Muscle of arm (tissue), 1 donor: ENCODE measurements at regions not wholly inside any gene's neighbourhood (a gene's known extent, or its start where the extent isn't known, plus 50 kb on each side); places are given as distances from the start of the nearest gene placed in this dataset.

Source experiments
- DNase-seq: peaks from one replicate; pipeline ENCODE4 v3.0.0-alpha.2; 2013

DNA sequence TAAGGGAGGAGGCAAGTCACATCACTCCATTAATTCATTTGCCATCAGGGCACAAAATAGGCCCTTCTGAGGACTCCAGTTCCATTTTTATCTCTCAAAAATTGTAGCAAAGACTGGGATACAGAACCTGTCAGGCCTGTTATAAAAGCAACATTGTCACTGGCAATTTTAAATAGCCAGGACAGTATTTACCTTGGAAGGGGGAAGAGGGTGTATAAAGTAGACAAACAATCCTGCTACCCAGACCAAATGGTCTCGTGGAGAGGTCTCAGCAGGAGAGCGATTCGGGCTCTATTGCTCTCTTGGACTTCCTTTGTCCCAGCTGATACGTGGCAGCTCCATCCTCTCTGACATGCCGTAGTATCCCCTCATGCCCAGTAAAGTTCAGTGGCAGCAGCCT is 740.3 kb upstream of the HS6ST1 start:
- DNase-seq: no peak

DNA sequence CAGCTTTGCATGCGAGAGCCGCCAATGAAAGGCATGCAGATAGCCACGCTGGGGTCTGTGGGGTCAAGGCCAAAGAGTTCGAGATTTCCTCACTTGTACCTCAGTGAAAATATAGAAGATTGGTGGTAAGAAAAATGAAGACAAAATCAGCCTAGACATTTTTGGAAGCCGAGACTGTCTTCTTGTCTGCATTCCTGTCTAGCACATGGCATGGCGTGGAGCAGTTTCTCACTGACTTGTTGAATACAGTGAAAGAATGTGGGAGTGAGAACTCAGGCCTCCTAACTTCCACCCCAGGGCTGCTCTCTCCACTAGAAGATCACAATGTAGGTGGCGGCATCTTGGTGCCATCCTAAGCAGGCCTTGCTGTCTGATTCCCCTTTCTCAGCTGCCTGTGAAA is 740.8 kb upstream of the HS6ST1 start:
- DNase-seq: no peak

DNA sequence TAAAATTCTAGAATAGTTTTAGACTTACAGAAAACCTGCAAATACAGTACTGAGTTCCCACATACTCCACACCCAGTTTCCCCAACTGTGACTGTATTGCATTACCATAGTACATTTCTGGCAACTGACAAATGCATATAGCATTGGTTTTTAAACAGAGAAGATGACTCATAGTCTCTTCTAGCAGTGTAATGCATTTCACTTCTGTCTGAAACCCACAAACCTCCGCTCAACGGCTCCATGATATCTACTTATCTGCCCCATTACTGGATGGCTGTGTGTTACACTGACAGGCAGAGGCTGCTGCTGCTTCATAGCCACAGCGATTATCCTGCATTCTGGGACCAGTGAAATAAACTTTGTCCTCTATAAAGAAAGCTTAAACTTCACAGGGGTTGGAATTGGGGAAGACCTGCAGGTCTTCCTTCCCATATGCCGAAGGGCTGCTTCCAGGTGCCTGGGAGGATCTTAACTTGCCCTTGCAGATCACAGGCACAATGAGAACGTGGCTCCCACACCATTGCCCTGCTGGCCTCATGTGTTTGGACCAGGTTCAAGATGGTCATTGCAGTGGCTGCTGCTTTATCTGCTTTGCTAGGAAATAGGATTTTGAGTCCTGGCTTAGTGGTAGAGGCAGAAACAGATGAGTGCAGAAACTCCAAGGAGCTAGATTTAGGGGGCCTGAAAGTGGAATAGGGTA is 742.6 kb upstream of the HS6ST1 start:
- peak; percentile 11 for DNase-seq

DNA sequence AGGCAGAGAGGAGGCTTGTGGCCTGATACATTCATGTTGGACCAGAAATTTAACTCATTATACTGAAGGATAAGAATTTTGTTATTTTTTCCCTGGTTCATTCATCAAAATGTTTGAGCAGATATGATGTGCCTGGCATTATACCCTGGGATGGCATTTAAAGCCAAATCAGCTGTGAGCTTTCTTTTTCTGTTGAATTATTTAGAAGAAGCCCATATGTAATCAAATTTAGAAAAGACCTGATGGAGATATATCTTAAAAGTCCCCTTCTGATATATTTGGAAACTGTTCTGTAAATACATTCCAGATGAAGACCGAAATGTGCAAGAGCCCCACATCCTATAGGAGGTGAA is 743.1 kb upstream of the HS6ST1 start:
- DNase-seq: no peak

DNA sequence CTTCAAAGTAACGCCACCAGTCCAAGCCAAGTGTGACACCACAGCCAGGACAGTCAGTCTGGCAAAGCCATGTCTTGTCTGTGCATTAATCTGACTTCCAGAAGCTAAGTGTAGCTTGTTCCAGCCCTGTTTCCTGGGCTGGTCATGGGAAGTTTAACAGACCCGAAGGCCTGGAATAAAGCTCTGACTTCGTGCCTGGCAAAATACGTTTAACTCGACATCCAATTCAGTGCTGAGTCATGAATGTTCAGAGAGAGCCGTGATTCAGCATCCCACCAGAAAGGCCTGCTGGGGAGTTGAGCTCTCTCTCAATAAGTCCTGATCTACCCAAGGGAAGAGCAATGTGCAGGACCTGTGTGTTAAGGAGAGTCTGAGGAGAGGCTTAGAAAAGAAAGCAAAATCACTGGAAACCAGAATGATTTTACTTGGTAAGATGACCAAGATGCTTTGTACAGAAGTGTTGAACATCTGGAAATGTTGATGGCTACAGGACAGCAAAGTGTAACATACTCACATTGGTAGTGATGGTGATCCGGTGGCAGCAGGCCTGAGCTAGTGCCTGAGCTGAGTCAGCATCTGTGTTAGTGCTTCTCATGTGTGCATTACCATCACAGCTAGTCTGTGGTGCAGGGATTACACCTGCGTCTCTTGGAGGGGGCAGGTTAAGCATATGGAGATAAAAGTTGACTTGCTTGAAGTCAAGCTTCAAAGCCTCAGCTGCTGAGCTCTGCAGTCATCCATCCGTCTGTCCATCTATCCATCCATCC is 743.7 kb upstream of the HS6ST1 start:
- peak; percentile 49 for DNase-seq

DNA sequence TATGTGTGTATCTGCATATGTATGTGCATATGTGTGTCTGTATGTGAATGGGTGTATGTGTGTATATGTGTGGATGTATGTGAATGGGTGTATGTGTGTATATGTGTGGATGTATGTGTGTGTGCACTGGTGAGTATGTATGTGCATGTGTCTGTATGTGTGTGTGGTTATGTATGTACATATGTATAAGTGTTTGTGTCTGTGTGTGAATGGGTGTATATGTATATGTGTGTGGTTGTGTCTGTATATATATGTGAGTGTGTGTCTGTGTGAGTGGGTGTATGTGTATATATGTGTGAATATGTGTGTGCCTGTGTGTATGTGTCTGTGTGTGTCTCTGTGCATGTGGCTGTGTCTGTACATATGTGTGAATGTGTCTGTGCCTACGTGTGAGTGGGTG is 748.4 kb upstream of the HS6ST1 start:
- no peak for DNase-seq

- no peak for DNase-seq
Measured at GRCh38 chr2:129067953-129068352, 749.3 kb upstream of the HS6ST1 start.

DNA sequence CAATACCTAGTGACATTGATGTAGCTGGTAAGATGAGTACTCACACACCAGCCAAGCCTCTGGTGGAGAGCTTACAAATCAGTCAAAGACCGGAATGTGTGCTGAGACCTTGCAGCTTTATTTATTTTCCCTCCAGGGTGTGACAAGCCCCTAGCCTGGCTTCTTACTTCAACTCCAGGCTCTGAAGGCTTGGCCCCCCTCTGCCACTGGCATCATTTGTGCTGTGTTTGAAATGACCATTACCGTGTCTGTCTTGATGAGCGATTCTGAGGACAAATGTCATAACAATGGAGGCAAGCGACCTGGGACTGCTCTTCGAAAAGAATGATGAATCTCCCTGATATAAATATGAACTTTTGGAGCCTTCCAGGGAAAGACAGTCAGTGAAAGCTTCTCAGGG is 749.9 kb upstream of the HS6ST1 start:
- no peak for DNase-seq

- no peak for DNase-seq
Measured at GRCh38 chr2:129069875-129070594, 751.4 kb upstream of the HS6ST1 start.

DNA sequence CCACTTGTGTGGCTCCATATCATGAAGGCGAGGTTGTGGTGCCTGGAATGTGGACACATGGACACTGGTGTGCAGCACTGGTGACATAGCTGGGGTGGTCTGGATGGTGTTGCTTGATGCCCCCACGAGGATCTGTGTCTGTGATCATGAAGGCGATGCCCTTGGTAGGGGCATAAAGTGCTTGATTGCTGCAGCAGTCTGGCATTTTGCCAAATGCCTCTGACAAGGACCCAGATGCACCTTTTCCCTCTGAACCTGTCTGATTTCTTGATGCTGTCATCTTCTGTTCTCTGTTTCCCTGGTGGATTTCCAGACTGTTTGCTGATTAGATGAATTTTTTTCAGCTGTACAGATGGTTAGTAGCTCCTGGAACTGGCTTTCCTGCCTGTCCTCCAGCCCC is 752.0 kb upstream of the HS6ST1 start:
- no peak for DNase-seq

DNA sequence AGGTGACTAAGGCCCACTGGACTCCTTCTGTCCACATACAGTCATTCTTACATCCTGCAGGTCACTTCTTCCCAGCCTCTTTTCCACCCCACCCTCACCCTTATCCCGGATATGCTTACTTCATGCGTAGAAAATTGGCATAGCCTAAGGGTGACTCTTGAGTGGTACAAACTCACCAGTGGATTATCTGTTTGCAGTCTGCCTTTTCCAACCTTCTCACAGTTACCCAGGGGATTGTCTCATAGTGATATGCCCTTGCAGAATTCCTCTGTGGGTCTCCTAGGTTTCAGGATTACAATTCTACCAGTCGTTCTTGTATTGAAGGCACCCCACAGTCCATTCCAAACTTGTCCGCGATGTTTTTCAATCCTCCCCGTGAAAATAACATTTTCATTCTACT is 752.9 kb upstream of the HS6ST1 start:
- DNase-seq: no peak

GRCh38 chr2:129074298-129074920 is 755.7 kb upstream of the HS6ST1 start:
- DNase-seq: no peak

DNA sequence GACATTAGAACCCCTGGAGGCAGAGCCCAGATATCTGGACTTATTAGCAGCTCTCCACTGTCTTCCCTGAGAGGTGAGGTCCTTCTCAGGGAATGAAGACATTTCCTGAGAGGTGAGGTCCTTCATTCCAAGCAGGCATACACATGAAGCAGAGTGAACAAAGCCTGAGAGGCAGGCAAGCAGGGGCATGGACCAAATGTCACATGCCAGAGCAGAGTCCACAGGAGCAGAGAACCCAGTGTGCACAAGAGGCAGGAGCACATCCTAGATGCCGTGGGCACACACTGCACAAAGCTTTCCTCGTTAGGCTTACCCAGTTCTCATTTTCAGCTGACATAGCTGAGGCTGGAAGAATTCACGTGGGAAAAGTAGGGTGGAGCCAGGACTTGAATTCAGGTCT is 759.9 kb upstream of the HS6ST1 start:
- no peak for DNase-seq

DNA sequence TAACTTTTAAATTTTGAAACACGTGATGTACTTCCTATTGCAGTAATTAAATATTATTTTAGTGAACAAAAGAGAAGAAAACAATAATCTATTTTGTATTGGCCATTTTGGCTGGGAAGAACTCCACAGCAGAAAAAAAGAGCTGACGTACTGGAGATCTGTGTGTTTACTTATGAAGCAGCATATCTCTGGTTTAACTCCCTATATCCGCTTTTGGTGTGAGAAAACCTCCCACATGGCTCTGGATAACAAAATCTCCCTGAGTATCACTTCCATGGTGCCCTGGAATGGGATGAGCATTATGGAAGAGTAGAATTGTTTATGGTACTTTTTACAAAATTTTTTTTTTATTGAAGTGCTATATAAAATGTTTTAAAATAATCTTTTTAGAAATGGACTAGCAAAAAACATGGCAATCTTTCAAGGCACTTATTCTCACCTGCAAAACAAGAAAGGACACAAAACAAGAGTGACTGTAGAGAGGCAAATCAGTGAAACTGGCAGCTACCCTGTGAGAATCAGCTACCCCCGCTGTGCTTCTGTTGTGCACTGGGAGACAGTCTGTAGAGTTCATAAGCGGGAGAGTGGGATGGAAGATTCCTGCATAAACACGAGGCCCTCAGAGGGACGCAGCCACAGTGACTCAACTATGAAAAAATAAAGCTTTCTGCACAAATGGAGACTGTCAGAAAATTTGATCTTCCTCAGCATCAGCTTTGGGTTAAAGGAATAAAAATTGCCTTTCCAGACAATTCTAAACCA is 762.2 kb upstream of the HS6ST1 start:
- DNase-seq: no peak

GRCh38 chr2:129085386-129085785 is 766.7 kb upstream of the HS6ST1 start:
- DNase-seq: no peak

GRCh38 chr2:129087133-129087813 is 768.6 kb upstream of the HS6ST1 start:
- no peak for DNase-seq

GRCh38 chr2:129091620-129092019 is 773.0 kb upstream of the HS6ST1 start:
- DNase-seq: no peak

DNA sequence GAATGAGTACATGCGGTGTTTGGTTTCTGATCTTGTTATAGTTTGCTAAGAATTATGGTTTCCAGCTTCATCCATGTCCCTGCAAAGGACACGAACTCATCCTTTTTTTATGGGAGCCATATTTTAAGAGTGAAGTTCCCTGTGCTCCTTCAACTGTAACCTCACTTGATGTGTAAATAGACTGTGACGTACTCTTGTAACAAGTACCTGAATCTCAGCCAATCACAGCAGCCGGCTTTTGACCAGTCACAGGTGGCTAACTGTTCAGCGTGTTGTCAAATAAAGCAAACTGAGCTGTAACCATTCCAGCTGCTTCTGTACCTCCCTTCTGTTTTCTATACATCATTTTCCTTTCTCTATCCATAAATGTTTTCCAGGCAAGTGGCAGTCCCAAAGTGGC is 774.3 kb upstream of the HS6ST1 start:
- no peak for DNase-seq

DNA sequence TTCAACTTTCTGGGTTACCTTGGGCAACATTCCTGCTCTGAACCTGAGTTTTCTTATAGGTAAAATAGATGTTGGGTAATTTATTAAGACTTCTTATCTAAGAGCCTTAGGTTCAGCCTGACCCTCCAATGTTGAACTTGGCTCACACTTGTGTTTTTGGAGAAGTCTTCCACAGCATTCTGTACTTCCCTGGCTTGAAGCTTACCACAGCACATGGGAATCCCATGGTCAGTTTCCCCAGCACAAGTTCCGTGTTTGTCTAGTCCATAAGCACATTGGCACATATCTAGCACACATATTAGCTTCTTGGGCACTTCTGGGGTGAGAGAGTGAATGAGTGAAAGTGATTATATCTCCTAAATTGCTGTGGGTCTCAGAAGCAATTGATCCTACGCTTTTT is 782.5 kb upstream of the HS6ST1 start:
- DNase-seq: no peak

DNA sequence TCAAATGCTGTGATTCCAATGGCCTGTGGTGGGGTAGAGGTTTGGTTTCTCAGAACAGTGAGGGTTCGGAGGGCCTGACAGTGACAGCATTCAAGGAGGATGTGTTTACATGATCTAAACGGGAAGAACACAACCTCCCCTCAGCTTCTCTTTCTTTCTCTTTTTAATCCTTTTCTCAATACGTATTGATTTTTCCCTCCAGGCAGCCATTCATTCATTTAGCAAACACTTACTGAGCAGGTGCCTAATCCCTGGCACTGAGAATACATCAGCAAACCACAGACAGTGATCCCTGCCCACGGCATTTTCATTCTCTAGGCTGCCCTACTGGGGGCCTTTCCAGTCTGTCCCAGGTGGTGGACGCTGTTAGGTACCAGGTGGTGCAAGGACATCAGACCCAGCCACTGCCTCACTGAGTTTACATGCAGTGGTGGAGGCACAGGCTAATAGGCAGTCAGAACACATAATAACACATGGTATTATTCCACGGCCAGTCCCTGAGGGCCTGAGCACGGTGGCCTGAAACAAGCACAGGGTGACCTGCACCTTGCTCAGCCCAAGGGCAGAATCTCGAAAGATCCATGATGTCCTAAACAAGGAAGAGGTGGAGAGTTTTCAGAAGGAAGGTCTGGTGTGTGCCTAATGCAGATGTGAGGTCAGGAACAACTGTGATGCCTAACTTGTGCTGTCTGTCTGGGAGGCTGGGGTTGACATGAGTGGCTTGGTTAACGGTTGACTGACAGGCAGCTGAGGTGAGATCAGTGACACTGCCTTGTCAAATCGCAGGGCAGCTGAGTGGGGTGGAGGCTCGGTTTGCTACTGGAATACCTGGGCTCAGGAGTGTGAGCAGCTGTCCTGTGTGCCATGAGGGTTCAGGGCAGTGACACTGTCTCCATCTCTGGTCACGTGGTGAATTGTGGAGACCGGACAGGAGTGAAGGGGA is 785.5 kb upstream of the HS6ST1 start:
- DNase-seq: no peak
